NB4 (cell line): ENCODE measurements at regions not wholly inside any gene's neighbourhood (a gene's known extent, or its start where the extent isn't known, plus 50 kb on each side); places are given as distances from the start of the nearest gene placed in this dataset.

Experiments used
- CTCF ChIP-seq: IDR thresholded peaks from one replicate; pipeline ENCODE4 v1.5.1; 2012; ENCODE audit warnings: low read depth, low read length
- MAX ChIP-seq: IDR thresholded peaks from 2 replicates; pipeline ENCODE4 v1.6.1; 2011; ENCODE audit warnings: low read depth, low read length
- MYC ChIP-seq: IDR thresholded peaks from 2 replicates; pipeline ENCODE4 v1.6.1; 2011; ENCODE audit warnings: low read depth, low read length
- POLR2A ChIP-seq: IDR thresholded peaks from 2 replicates; pipeline ENCODE4 v1.6.1; 2011; ENCODE audit warnings: mild to moderate bottlenecking; ENCODE audit not compliant: insufficient read length; ENCODE audit errors: extremely low read depth

- TF ChIP-seq CTCF = no peak
- TF ChIP-seq POLR2A = no peak
- TF ChIP-seq MAX = no peak
- no peak for TF ChIP-seq MYC
Measured at GRCh38 chr4:54908763-54909162, 216.6 kb downstream of the KDR start.
